OCI-LY3 (cell line): ENCODE measurements at regions not wholly inside any gene's neighbourhood (a gene's known extent, or its start where the extent isn't known, plus 50 kb on each side); places are given as distances from the start of the nearest gene placed in this dataset.

ENCODE experiments used
- EZH2phosphoT487 ChIP-seq: fragments of 200-600 bp; shearing (Covaris generic); IDR thresholded peaks from 2 replicates; pipeline ENCODE4 v1.6.1; 2018; ENCODE audit warnings: antibody characterized with exemption, mixed run types, low read depth
- TF ChIP-seq, protein P1 (sequence below): fragments of 200-600, 300-600 bp; sonication (generic); IDR thresholded peaks from 2 replicates; pipeline ENCODE4 v1.5.1; 2014; ENCODE audit warnings: antibody characterized with exemption, low read length, low read depth

DNA sequence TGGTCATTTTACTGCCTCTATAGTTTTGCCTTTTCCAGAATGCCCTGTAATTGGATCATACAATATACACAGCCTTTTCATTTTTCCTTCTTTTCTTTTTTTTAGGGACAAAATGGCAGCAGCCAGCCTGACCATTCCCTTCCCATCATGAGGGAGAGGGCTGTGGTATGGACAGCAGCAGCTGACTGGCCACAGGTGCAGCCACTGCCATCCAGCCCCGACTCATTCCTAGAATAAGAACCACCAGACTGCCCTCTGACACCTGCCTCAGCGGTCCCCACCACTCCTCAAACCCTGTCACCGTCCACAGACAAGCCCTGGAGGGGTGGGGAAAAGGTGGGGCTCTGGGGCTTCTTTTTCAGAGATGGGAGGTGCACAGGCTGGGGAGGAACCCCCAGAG lies 92.8 kb downstream of the EPDR1 start:
- TF ChIP-seq, protein P1, sequence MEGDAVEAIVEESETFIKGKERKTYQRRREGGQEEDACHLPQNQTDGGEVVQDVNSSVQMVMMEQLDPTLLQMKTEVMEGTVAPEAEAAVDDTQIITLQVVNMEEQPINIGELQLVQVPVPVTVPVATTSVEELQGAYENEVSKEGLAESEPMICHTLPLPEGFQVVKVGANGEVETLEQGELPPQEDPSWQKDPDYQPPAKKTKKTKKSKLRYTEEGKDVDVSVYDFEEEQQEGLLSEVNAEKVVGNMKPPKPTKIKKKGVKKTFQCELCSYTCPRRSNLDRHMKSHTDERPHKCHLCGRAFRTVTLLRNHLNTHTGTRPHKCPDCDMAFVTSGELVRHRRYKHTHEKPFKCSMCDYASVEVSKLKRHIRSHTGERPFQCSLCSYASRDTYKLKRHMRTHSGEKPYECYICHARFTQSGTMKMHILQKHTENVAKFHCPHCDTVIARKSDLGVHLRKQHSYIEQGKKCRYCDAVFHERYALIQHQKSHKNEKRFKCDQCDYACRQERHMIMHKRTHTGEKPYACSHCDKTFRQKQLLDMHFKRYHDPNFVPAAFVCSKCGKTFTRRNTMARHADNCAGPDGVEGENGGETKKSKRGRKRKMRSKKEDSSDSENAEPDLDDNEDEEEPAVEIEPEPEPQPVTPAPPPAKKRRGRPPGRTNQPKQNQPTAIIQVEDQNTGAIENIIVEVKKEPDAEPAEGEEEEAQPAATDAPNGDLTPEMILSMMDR = no peak
- TF ChIP-seq EZH2phosphoT487 = no peak
